RWPE1 (cell line): ENCODE measurements at regions not wholly inside any gene's neighbourhood (a gene's known extent, or its start where the extent isn't known, plus 50 kb on each side); places are given as distances from the start of the nearest gene placed in this dataset.

Experiments
- CTCF ChIA-PET: fragments of 350-600 bp; sonication (Branson Sonifier 250); formaldehyde crosslinking; extraction: SDS; loops from one replicate; lab custom pipeline; 2021; lab: Yijun Ruan, JAX
- POLR2A ChIA-PET: fragments of 400-600 bp; formaldehyde crosslinking; extraction: SDS; loops from one replicate; lab custom pipeline; 2020; ENCODE audit warnings: antibody characterized with exemption; ENCODE audit not compliant: low non-redundant PET; lab: Yijun Ruan, JAX
- DNase-seq: peaks from one replicate; pipeline ENCODE4 v3.0.0; 2012; ENCODE audit warnings: low spot score
- H3K27ac ChIP-seq: fragments of 450-650 bp; 2 replicates; pipeline ENCODE4 v1.5.1; 2017
- TF ChIP-seq, protein P1 (sequence below): fragments of 450-650 bp; conservative IDR thresholded peaks from 2 replicates; pipeline ENCODE4 v1.5.1; 2017; ENCODE audit warnings: low read depth, mild to moderate bottlenecking

DNA sequence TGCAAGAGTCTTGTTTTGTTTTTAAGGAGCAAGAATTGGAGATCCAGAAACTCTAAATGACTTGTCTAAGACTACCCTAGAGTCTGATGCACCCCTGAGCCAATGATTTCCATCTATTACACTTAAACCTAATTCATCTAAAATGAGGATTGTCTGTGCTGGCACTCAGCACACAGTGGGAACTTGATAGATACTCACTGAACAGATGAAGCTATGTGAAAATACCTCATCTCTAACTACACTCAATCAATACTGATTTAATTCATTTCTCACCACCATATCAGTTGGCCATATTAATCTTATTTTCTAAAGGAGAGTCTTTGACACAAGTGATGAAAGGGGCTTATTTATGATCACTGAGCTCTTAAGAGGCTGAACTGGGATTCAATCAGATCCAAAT, 262.1 kb downstream of the HS3ST1 start:
- ChIA-PET POLR2A (no interaction called here), CTCF (interaction anchor here (0.5 kb wide), 1 partner anchor 12 kb away, joined by 4 read pairs; no protein-coding TSS in a partner anchor)
- no peak overlapping the region for H3K27ac ChIP-seq
- DNase-seq, result no peak
- TF ChIP-seq, protein P1, sequence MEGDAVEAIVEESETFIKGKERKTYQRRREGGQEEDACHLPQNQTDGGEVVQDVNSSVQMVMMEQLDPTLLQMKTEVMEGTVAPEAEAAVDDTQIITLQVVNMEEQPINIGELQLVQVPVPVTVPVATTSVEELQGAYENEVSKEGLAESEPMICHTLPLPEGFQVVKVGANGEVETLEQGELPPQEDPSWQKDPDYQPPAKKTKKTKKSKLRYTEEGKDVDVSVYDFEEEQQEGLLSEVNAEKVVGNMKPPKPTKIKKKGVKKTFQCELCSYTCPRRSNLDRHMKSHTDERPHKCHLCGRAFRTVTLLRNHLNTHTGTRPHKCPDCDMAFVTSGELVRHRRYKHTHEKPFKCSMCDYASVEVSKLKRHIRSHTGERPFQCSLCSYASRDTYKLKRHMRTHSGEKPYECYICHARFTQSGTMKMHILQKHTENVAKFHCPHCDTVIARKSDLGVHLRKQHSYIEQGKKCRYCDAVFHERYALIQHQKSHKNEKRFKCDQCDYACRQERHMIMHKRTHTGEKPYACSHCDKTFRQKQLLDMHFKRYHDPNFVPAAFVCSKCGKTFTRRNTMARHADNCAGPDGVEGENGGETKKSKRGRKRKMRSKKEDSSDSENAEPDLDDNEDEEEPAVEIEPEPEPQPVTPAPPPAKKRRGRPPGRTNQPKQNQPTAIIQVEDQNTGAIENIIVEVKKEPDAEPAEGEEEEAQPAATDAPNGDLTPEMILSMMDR, result no peak

DNA sequence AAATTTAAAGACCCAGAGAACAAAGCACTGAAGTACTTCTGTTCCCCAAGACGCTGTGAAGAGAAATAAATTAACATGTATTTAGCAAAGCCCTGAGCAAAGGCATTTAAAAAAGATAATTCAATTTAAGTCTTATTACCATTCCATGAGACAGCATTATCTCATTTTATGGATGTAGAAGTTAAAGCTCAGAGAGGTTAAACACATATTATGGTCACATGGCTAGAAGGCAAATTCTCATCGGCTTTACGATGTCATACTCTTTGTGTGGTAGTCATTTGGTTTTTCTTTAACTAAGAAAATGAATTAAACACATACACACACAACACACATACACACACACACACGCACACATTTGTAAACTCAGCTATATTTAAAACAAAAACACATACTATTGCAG, 262.7 kb downstream of the HS3ST1 start:
- no peak for DNase-seq
- H3K27ac ChIP-seq, result no peak overlapping the region
- CTCF ChIA-PET, result interaction anchor here (0.6 kb wide), 1 partner anchor 9 kb away, joined by 3 read pairs; no protein-coding TSS in a partner anchor
- POLR2A ChIA-PET, result no interaction called here
- TF ChIP-seq, protein P1, result no peak

DNA sequence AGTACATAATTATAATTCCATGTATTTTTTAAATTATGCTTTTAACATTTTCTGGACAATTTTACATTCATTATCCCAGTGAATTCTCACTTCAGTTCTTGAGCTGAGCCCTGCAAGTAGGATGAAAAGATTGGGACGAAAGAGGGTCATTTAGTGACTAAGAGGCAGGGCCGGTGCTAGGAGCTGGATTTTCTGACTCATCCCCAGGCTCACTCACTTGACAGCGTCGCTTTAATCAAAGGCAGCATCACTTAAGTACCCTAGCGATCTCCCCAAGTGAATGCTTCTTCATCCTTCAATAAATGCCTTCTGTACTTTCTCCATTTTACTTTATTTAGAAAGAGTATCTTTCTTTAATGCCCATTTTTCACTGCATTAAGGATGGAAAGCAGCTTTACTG, 263.6 kb downstream of the HS3ST1 start:
- TF ChIP-seq, protein P1, result no peak
- ChIA-PET CTCF (no interaction called here), POLR2A (no interaction called here)
- no peak for DNase-seq
- no peak overlapping the region for H3K27ac ChIP-seq

- H3K27ac ChIP-seq, result no peak overlapping the region
- ChIA-PET CTCF (no interaction called here), POLR2A (no interaction called here)
- TF ChIP-seq, protein P1, result no peak
- DNase-seq, result no peak
These were observed 268.4 kb downstream of the HS3ST1 start for GRCh38 chr4:11160288-11160687.

GRCh38 chr4:11158971-11159370, 269.7 kb downstream of the HS3ST1 start:
- DNase-seq, result no peak
- TF ChIP-seq, protein P1, result no peak
- H3K27ac ChIP-seq, result no peak overlapping the region
- ChIA-PET POLR2A (no interaction called here), CTCF (no interaction called here)

GRCh38 chr4:11155208-11155867, 273.4 kb downstream of the HS3ST1 start:
- POLR2A ChIA-PET, result no interaction called here
- no peak overlapping the region for H3K27ac ChIP-seq
- CTCF ChIA-PET, result no interaction called here
- TF ChIP-seq, protein P1, result no peak
- DNase-seq, result no peak
